ENCODE measurements at regions not wholly inside any gene's neighbourhood (a gene's known extent, or its start where the extent isn't known, plus 50 kb on each side); places are given as distances from the start of the nearest gene placed in this dataset.
"Not testable (repeated sequence)": the region's sequence is repeated elsewhere in the genome, so short reads cannot be mapped to it uniquely, and the experiment has no call there.

- H3K27me3 Mint-ChIP-seq = no peaks in the 10 kb centered on the region
- no peak overlapping the region for H3K27ac Mint-ChIP-seq
Observed at GRCh38 chr1:81738875-81739274, 61.9 kb upstream of the ADGRL2 start.

DNA sequence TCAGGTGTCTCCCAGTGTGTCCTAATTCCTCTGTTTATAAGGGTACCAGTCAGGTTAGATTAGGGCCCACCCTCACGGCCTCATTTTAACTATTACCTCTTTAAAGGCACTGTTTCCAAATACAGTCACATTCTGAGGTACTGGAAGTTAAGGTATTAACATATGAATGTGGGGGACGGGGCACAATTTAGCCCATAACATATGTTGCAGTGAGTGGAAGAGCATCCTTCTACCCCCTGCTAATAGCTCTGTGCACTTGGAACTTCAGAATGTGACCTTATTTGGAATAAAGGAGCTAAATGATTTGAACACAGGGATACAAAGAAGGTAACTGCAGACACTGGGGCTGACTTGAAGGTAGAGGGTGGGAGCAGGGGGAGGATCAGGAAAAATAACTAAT, 67.3 kb upstream of the ADGRL2 start:
- no peaks in the 10 kb centered on the region for H3K27me3 Mint-ChIP-seq
- no peaks in the 10 kb centered on the region for H3K4me1 Mint-ChIP-seq (ENCODE audit: low read depth)
- no peak overlapping the region for H3K4me3 Mint-ChIP-seq
- H3K36me3 Mint-ChIP-seq (ENCODE audit: low read depth) = no peaks in the 10 kb centered on the region
- intact Hi-C loops (cut with micrococcal nuclease) = no loop called here
- H3K27ac Mint-ChIP-seq = no peak overlapping the region
- peaks cover 9% of the 10 kb centered on the region for H3K9me3 Mint-ChIP-seq

More at GRCh38 chr1:81738875-81739274, 61.9 kb upstream of the ADGRL2 start:
- Mint-ChIP-seq H3K4me1 (ENCODE audit: low read depth) (no peaks in the 10 kb centered on the region), H3K4me3 (no peak overlapping the region), H3K36me3 (ENCODE audit: low read depth) (no peaks in the 10 kb centered on the region), H3K9me3 (peaks cover 6% of the 10 kb centered on the region)
- intact Hi-C loops (cut with micrococcal nuclease) = no loop called here

DNA sequence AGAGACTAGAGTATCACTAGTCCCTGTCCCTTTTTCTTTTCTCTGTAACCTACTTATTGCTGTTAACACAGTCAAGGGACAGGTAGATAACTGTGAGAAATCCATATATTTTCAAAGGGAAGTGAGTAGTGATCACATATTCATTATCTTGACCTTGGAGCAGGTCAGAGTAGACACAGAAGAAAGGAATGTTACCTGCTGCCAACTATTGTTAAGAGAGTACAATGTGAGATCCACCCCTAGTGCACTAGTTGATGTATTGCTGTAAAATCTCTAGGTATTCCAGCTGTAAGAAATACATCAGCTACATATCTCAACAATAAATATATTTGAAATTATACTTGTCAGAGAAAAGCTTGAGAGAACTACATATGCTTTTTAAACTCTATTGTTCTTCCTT, 68.7 kb upstream of the ADGRL2 start:
- Mint-ChIP-seq H3K27me3 (no peaks in the 10 kb centered on the region), H3K4me3 (no peak overlapping the region), H3K9me3 (peaks cover 8% of the 10 kb centered on the region), H3K27ac (no peak overlapping the region), H3K4me1 (ENCODE audit: low read depth) (no peaks in the 10 kb centered on the region), H3K36me3 (ENCODE audit: low read depth) (no peaks in the 10 kb centered on the region)
- intact Hi-C loops (cut with micrococcal nuclease) = no loop called here

DNA sequence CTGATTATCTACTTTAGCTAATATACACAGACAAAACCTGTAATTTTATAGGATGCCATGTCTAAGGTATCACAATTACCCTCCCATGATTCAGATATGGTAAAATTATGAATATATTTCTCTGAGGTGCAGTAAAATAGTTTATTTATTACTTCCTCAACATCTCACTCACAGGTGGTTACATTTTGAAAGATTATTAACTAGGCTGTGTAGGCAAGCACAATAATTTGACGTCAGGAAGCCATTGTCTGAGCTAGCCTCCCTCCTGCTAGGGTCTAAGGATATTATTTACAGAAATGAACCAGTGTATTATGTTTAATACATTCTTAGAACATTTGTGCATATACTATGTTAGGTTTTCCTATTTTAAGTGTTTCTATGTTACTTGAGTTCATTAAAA, 69.9 kb upstream of the ADGRL2 start:
- H3K9me3 Mint-ChIP-seq = peaks cover 14% of the 10 kb centered on the region
- H3K4me1 Mint-ChIP-seq (ENCODE audit: low read depth) = no peaks in the 10 kb centered on the region
- no peak overlapping the region for H3K27ac Mint-ChIP-seq
- intact Hi-C loops (cut with micrococcal nuclease) = no loop called here
- H3K4me3 Mint-ChIP-seq = no peak overlapping the region
- no peaks in the 10 kb centered on the region for H3K36me3 Mint-ChIP-seq (ENCODE audit: low read depth)
- H3K27me3 Mint-ChIP-seq = no peaks in the 10 kb centered on the region

DNA sequence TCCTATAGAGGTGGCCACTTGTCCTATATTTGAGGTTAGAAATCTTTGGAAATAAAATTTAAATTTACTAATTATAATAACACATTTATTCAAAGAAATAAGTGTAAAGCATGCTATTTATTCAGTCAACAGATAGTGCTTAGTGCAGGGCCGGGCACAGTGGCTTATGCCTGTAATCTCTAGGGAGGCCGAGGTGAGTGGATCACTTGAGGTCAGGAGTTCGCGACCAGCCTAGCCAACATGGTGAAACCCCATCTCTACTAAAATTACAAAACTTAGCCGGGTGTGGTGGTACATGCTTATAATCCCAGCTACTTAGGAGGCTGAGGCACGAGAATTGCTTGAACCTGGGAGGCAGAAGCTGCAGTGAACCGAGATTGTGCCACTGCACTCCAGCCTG, 70.4 kb upstream of the ADGRL2 start:
- H3K9me3 Mint-ChIP-seq = peaks cover 17% of the 10 kb centered on the region
- H3K36me3 Mint-ChIP-seq (ENCODE audit: low read depth); H3K4me1 Mint-ChIP-seq (ENCODE audit: low read depth); H3K4me3 Mint-ChIP-seq; intact Hi-C loops (cut with micrococcal nuclease); H3K27ac Mint-ChIP-seq; H3K27me3 Mint-ChIP-seq: not testable (repeated sequence)

GRCh38 chr1:81729818-81730217, 70.9 kb upstream of the ADGRL2 start:
- H3K36me3 Mint-ChIP-seq (ENCODE audit: low read depth) = no peaks in the 10 kb centered on the region
- no peak overlapping the region for H3K27ac Mint-ChIP-seq
- peaks cover 17% of the 10 kb centered on the region for H3K9me3 Mint-ChIP-seq
- no peaks in the 10 kb centered on the region for H3K27me3 Mint-ChIP-seq
- no peaks in the 10 kb centered on the region for H3K4me1 Mint-ChIP-seq (ENCODE audit: low read depth)
- intact Hi-C loops (cut with micrococcal nuclease) = no loop called here
- no peak overlapping the region for H3K4me3 Mint-ChIP-seq

DNA sequence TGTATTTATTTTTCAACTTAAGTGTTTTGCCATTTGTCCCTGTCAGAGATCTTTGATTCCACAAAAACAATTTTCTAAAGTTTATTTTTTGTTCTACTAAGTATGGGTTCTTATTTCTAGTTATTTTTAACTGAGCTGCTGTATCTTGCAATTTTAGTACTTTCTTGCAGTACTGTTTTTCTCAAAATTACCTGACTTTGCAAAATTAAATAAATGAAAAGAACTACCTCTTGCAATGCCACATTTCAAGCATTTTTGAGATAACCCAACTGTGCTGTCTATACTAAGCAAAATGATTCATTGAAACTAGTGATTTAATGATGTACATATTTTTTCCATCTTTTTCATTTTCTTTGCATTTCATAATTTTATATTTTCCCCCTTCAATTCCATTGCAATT, 71.5 kb upstream of the ADGRL2 start:
- Mint-ChIP-seq H3K36me3 (ENCODE audit: low read depth) (no peaks in the 10 kb centered on the region), H3K27ac (no peak overlapping the region), H3K4me1 (ENCODE audit: low read depth) (no peaks in the 10 kb centered on the region)

DNA sequence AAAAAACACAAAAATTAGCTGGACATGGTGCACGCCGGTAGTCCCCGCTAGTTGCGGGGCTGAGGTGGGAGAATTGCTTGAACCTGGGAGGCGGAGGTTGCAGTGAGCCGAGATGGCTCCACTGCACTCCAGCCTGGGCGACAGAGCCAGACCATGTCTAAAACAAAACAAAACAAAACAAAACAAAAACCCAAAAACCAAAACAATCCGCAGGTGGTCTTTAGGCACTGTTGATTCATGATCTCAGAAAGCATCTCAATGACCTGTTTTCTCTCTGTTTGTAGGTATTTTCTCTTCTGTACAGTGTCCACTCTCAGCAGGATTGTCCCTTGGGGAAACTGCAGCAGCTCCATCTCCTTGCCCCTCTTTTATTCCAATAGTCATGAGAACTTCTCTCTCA, 74.9 kb upstream of the ADGRL2 start:
- Mint-ChIP-seq H3K4me1 (ENCODE audit: low read depth) (no peaks in the 10 kb centered on the region), H3K9me3 (peaks cover 35% of the 10 kb centered on the region), H3K36me3 (ENCODE audit: low read depth) (no peaks in the 10 kb centered on the region), H3K27me3 (no peaks in the 10 kb centered on the region), H3K27ac (no peak overlapping the region), H3K4me3 (no peak overlapping the region)
- intact Hi-C loops (cut with micrococcal nuclease) = no loop called here

More for the DNA sequence above, 71.5 kb upstream of the ADGRL2 start:
- Mint-ChIP-seq H3K27me3 (no peaks in the 10 kb centered on the region), H3K4me3 (no peak overlapping the region), H3K9me3 (peaks cover 17% of the 10 kb centered on the region)
- intact Hi-C loops (cut with micrococcal nuclease) = no loop called here

DNA sequence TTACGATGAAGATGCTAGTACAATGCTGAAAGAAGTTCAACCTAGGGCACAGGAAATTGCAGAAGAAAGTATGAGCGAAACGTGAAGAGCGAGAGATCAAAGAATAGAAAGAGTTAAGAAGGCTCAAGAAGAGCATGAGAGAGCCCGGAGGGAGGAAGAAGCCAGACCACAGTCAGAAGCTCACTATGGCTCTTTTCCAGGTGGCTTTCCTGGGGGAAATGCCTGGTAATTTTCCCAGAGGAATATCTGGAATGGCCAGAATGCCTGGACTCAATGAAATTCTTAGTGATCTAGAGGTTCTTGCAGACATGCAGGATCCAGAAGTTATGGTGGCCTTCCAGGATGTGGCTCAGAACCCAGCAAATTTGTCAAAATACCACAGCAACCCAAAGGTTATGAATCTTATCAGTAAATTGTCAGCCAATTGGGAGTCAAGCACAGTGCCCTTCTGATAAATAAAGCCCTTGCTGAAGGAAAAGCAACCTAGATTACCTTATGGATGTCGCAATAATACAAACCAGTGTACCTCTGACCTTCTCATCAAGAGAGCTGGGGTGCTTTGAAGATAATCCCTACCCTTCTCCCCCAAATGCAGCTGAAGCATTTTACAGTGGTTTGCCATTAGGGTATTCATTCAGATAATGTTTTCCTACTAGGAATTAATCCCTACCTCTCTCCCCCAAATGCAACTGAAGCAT, 78.0 kb upstream of the ADGRL2 start:
- H3K27me3 Mint-ChIP-seq; H3K4me3 Mint-ChIP-seq; H3K27ac Mint-ChIP-seq; intact Hi-C loops (cut with micrococcal nuclease); H3K4me1 Mint-ChIP-seq (ENCODE audit: low read depth); H3K36me3 Mint-ChIP-seq (ENCODE audit: low read depth): not testable (repeated sequence)
- peaks cover 27% of the 10 kb centered on the region for H3K9me3 Mint-ChIP-seq

DNA sequence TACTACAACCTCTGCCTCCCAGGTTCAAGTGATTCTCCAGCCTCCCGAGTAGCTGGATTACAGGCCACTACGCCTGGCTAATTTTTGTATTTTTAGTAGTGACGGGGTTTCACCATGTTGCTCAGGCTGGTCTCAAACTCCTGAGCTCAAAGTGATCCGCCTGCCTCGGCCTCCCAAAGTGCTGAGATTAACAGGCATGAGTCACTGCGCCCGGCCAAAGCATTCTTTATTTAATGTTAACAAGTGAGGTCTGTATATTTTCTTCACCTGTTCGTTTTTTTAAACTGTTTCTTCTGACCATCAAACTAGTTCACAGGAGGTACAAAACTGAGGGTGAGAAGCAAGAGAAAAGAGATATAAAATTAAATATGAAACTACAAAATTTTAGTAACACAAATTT, 80.5 kb upstream of the ADGRL2 start:
- H3K27ac Mint-ChIP-seq, H3K27me3 Mint-ChIP-seq: not testable (repeated sequence)

DNA sequence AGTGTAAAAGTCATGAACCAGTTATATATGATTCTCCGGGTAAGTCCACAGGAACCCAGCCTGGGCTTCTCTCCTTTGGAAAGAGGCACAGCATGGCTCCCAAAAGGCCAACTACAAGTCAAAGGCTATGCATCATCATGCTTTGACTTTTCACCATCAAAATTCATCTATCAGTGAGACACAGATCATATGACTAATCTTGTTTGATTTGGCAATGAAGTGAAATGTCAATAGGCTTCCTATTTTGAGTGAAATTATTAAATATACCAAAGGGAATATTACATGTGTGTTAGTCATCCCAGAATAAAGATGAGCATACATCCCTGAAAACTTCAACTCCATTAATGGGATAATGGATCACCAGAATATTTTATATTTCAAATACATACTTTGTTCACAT, 83.5 kb upstream of the ADGRL2 start:
- H3K27ac Mint-ChIP-seq = no peak overlapping the region
- no peaks in the 10 kb centered on the region for H3K27me3 Mint-ChIP-seq
- peaks cover 11% of the 10 kb centered on the region for H3K9me3 Mint-ChIP-seq
- intact Hi-C loops (cut with micrococcal nuclease) = no loop called here
- H3K4me1 Mint-ChIP-seq (ENCODE audit: low read depth) = no peaks in the 10 kb centered on the region
- H3K4me3 Mint-ChIP-seq = no peak overlapping the region
- no peaks in the 10 kb centered on the region for H3K36me3 Mint-ChIP-seq (ENCODE audit: low read depth)

More for the DNA sequence above, 80.5 kb upstream of the ADGRL2 start:
- H3K36me3 Mint-ChIP-seq (ENCODE audit: low read depth); H3K4me1 Mint-ChIP-seq (ENCODE audit: low read depth); H3K4me3 Mint-ChIP-seq; intact Hi-C loops (cut with micrococcal nuclease): not testable (repeated sequence)
- peaks cover 18% of the 10 kb centered on the region for H3K9me3 Mint-ChIP-seq

- intact Hi-C loops (cut with micrococcal nuclease) = no loop called here
- Mint-ChIP-seq H3K4me3 (no peak overlapping the region), H3K36me3 (ENCODE audit: low read depth) (no peaks in the 10 kb centered on the region), H3K4me1 (ENCODE audit: low read depth) (no peaks in the 10 kb centered on the region), H3K9me3 (no peaks in the 10 kb centered on the region), H3K27me3 (no peaks in the 10 kb centered on the region), H3K27ac (no peak overlapping the region)
Observed at GRCh38 chr1:81715391-81715790, 85.3 kb upstream of the ADGRL2 start.

DNA sequence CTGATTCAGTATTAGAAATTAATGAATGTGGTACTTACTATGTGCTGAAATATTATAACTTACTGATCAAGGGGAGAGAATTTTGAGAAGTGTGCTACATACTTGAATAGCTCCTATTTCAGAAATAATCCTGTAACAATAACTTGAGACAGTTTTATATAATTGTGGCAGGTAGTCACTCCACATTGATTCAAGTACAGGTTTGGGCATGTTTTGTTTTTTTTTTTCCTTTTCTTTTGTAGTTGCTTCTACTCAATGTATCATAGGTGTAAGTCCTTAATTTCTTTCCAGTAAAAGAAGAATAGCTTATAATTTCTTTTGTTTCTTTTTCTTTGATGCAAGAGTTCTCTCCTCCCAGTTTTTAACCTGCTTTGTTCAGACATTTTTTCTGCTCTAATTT, 86.1 kb upstream of the ADGRL2 start:
- Mint-ChIP-seq H3K36me3 (ENCODE audit: low read depth) (no peaks in the 10 kb centered on the region), H3K4me1 (ENCODE audit: low read depth) (no peaks in the 10 kb centered on the region), H3K27ac (no peak overlapping the region), H3K9me3 (no peaks in the 10 kb centered on the region), H3K27me3 (no peaks in the 10 kb centered on the region), H3K4me3 (no peak overlapping the region)
- intact Hi-C loops (cut with micrococcal nuclease) = no loop called here

DNA sequence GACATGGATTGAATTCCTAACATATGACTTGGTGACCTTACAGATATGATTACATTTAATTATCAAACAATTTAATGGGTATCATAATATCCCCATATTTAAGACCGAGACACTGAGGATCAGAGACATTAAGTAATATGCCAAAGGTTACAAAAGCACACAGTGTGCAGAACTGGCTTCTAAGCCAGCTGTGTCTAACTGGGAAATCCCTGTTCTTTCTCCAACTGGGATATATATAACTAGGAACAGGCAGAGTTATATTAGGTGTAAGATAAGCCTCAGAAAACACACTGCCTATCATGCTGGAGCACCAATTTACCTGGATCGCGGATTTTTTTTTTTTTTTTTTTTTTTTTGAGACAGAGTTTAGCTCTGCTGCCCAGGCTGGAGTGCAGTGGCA, 88.3 kb upstream of the ADGRL2 start:
- intact Hi-C loops (cut with micrococcal nuclease) = no loop called here
- H3K4me1 Mint-ChIP-seq (ENCODE audit: low read depth) = no peaks in the 10 kb centered on the region
- H3K9me3 Mint-ChIP-seq = no peaks in the 10 kb centered on the region
- H3K27me3 Mint-ChIP-seq = no peaks in the 10 kb centered on the region
- no peak overlapping the region for H3K27ac Mint-ChIP-seq
- H3K36me3 Mint-ChIP-seq (ENCODE audit: low read depth) = no peaks in the 10 kb centered on the region
- no peak overlapping the region for H3K4me3 Mint-ChIP-seq

GRCh38 chr1:81710857-81711256, 89.9 kb upstream of the ADGRL2 start:
- no peaks in the 10 kb centered on the region for H3K36me3 Mint-ChIP-seq (ENCODE audit: low read depth)
- no peak overlapping the region for H3K4me3 Mint-ChIP-seq
- intact Hi-C loops (cut with micrococcal nuclease) = no loop called here

More at GRCh38 chr1:81710857-81711256, 89.9 kb upstream of the ADGRL2 start:
- no peaks in the 10 kb centered on the region for H3K27me3 Mint-ChIP-seq
- H3K9me3 Mint-ChIP-seq = no peaks in the 10 kb centered on the region
- no peak overlapping the region for H3K27ac Mint-ChIP-seq
- no peaks in the 10 kb centered on the region for H3K4me1 Mint-ChIP-seq (ENCODE audit: low read depth)

Measured in dendritic cell treated with granulocyte-macrophage colony-stimulating factor and Interleukin-4, amounts not matched to agents 40 ng/mL and 50 ng/mL, for 4 days (primary cell).